ENCODE measurements at regions not wholly inside any gene's neighbourhood (a gene's known extent, or its start where the extent isn't known, plus 50 kb on each side); places are given as distances from the start of the nearest gene placed in this dataset.
A peak's percentile ranks its signal among the peaks of the same experiment; 100 is the strongest.

- no peak for DNase-seq
Measured at GRCh38 chr5:135217669-135218485, 181.2 kb downstream of the MACROH2A1 start.

GRCh38 chr5:135216471-135217343, 182.3 kb downstream of the MACROH2A1 start:
- no peak for DNase-seq

DNA sequence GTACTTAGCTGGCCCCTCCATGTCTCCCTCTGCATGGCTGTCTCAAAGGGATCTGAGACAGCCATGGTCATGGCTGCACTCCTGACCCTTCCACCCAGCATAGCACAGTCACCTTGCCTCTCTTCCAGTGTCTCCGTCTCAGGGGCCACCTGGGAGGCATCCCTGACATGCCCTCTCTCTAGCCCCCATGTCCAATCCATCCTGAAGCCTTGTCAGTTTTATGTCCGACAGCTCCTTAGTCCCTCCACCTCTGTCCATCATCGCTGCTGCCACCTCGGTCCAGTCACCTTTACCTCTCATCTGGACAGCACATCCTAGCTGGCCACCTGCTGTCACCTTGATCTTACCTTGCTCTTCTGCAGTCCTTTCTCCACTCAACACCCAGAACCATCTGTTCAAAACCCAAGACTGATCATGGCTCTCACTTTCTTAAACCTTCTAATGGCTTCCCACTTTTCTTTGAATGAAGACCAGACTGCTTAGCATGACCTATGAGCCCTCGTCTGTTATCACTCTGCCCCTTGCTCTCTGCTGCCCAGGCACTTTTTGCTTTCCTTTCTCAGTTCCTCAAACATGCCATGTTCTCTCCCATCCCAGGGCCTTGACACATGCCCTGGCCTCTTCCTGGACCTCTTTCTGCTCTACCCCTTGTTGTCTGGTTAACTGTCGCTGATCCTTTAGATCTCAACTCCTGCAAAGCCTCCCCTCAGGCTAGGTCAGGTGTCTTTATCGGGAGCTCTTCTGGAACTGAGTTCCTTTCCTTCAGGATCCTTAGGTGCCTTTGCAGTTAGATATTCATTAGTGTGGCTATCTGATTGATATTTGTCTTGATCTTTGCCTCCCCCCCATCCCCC, 181.8 kb upstream of the PITX1 start:
- DNase-seq, result peak; percentile 32 to 50 (median 46)

DNA sequence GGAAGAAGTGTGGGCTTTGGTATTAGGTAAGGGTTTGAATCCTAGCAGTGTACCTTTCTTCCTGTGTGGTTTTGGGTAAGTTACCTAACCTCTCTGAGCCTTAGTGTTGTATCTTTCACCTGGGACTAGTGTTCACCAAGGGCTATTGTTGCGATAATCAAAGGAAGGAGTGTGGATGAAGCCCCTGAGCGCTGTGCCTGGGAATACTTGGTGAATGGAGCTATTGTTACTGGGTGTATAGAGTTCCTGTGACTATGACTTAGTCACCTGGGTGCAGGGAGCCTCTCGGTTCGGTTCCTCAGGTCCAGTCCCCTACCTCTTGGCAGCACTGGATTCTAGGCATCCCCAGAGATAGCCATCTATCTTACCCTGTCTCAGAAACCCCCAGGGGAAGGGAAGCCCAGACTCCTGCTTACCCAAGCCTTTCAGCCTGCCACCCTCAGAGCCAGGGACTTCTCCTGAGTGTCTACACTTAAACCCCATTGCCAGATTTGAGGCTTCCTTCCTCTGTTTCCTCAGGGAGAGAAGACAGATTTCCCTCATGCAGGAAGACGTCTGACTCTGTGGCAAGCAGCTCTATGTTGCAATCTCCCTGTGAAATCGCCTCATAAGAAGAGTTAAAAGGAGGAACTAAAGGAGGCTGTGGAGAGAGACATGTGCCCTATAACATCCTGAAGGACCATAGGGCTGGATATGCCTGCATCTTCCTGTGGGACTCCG, 181.0 kb upstream of the PITX1 start:
- DNase-seq, result peak; percentile 84 to 93 (median 91)

DNA sequence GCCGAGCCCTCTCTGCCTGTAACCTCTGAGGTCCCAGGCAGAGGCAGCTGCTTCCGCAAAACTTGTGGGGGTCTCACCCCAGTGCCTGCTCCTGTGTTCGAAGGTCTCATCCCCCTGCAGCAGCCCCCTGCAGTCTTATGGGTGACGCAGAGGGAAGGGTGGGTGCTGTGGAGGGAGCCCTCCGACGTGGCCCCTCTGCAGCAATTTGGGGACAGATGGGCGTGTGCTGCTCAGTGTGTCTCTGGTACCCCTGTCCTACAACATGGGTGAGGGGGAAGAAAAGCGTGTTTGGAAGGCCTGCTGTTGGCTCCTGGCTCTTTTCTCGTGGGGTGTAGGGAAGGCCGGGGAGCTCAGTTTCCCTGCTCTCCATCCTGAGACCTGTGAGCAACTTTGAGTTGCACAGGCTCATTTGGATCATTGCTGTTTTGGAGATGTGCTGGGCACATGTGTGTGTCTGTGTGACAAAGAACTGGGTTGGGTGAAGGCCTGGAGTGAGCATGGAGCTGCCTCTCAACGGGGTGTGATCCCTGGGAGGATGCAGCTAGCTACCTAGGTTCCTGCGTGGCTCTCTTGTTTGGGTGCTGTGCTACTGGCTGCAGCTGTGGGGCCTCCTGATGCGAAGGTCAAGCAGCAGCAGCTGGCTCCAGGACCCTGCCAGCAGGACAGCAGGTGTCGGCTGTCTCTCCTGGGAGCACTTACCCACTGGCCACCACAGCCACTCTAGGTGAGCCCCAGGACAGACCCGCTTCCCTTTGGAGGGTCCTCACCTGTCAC, 179.6 kb upstream of the PITX1 start:
- DNase-seq, result no peak

GRCh38 chr5:135213027-135213386, 179.0 kb upstream of the PITX1 start:
- DNase-seq, result no peak

- DNase-seq, result no peak
Measured at GRCh38 chr5:135212361-135213026, 178.5 kb upstream of the PITX1 start.

DNA sequence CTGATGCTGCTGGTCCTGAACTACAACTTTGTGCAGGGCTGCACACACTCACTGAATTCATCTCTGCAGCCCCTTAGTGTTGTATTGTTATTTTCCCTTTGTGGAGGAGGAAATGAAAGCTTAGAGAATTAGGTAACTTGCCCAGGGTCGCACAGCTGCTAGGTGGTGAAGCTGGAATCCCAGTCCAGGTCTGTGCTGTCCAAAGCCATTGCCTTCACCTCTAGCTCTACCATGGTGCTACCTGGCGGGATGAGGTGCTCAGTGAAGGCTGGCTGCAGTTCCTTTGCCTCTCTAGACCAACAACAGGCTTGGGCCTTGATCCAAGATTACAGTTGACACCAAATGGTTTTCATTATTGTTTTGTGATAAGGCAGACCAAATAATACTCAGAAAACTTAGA, 177.8 kb upstream of the PITX1 start:
- DNase-seq, result no peak

GRCh38 chr5:135211083-135211790, 177.2 kb upstream of the PITX1 start:
- DNase-seq, result no peak

DNA sequence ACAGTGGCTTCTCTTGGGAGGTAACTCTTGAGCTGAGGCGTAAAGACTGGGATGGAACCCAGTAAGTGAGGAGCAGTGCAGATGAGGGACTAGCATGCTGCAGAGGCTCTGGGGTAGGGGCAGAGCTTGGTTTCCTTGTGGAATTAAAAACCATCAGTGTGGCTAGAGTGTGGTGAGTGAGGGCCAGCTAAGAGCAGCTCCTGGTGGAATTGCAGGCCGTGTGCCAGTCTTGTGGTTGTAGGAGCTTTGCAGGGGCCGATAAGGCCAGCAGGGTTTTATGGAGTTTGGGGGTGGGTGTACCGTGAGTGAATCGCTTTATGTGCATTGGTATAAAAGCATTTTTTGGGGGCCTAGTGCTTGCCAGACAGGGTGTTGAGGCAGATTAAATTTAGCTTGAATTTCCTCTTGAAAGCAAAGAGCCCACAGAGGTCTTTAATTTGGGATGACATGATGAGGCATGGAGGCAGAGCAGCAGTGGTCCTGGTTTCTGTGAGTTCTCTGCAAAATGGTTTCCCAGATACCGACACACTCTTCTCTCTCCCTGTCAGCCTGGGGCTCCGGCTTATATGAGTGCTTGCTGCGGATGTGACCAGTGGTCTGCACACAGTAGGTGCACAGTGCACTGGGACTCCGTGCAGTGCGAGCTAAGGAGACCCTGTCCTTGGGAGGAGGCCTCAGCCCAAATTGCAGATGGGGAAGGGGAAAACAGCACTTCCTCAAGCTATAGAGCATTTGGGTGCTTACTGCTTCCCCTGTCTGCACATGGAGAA, 176.4 kb upstream of the PITX1 start:
- DNase-seq, result no peak

DNA sequence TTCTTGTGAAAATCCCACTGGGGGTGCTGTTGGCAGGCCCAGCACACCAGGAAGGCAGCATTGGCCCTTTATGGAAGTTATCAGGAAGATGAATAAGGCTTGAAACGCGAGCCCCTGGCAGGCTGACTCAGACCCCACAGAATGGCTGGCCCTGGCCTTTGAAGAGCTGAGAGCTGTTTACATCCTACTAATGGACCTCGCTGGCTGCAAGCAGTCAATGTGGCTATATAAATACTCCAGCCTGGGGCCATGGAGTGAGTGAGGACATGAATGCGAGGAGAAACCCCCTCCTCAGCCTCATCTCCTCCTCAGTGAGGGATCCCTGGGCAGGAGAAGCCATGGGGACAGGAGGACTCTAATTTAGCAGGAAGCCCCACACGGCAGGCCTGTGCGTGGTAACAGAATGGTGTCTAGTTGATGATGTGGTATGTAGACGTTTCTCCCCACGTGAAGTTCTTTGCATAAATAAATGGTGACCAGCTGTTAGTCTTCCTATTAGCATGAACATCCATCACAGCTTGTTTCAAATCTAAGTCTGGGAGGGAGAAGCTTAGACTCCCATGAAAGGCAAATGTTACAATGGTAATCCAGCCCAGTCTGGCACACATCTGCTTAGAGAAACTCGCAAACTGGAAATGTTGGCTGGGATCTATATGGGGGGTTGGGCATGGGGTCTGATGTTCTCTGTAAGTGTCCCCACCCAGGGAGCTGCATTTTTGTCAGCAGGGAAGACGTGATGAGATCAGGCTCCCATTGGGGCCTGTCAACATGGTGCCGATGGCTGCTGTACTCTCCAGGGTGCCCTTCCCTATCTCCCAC, 175.1 kb upstream of the PITX1 start:
- peak; percentile 39 to 52 (median 44) for DNase-seq

DNA sequence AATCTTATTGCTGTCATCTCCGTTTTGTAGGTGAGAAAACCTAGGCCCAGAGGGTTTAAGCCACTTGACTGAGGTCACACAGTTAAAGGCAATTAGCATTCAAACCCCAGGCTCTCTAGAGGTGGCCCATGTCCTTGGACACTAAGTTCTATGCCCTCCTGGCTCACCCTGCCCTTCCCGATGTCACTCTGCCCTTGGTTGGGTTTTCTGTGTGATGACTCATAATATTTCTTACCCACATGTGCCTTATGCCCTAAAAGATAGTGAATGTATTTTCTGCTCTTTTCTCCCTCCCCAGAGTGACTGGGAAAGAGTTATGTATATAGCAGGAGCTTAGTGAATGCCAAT, 174.5 kb upstream of the PITX1 start:
- peak in 2 of 3 donors; percentile 41 to 46 for DNase-seq

DNA sequence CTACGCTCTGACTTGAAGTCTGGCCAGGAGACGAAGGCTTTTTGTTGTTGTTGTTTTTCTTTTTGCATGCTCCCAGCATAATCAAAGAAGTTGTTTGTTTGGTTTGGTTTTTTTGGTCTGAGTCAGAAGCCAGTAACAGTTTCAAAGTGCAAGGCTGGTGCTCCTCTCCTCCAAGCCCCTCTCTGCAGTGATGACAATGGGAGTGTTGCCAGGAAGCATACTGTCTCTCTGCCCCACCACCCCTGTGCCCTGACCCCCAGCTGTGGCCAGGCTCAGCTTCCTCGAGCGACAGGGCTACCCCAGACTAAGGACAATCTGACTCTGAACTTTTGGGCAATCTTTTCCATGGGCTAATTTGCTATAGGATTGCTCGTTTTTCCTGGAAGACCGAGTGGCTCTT, 173.8 kb upstream of the PITX1 start:
- DNase-seq, result no peak

GRCh38 chr5:135206862-135207261, 172.8 kb upstream of the PITX1 start:
- DNase-seq, result no peak

DNA sequence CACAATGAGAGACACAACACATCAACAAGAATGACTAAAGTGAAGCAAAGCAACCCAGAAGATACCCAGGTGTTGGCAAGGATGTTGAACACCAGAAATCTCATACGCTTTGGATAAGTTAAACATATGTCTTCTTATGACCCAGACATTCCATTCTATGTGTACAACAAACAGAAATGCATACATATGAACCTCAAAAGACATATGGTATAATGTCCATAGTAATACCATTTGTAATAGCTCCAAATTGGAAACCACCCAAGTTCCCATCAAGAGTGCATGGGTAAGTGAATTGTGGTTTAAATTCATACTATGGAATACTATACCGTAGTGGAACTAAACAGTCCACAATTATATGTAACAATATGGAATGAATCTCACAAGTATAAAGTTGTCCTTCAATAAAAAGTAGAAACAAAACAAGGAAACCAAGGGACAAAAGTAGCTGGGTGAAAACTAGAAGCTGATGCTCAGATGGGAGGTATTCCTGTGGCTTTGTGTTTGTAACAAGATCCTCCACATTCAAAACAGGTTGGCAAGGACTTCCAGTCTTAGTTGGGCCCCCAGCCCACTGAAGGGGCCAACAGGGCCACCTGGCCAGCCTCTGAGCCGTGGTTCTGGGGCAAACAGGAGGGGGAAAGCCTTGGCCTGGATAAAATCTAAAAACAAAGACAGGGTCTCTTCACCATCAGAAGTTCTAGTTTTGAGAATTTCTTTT, 171.8 kb upstream of the PITX1 start:
- no peak for DNase-seq

- DNase-seq, result peak; percentile 23 to 53 (median 32)
Measured at GRCh38 chr5:135204151-135204600, 170.1 kb upstream of the PITX1 start.

DNA sequence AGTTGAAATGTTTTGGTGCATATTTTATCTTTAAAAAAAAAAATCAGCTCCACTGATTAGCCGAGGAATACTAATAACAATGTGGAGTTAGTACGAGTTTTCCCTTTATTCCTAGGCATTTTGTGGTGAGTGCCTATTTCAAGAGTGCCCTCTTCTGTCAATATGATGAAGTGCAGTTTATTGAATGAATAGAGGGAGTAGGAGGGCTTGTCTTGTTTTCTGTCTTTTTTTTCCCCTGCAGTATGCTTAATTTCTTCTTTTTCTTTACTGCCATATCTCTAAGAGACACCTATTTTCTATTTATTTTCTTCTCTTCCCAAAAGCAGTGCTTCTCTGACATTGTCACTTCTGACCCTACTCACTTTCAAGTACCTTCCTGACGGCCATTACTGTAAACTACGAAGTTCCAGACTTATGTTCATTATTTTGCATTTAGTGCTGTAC, 169.6 kb upstream of the PITX1 start:
- peak; percentile 27 to 56 (median 40) for DNase-seq

- no peak for DNase-seq
Measured at GRCh38 chr5:135203019-135203418, 169.0 kb upstream of the PITX1 start.

All from suppressor macrophage treated with lipopolysaccharide for 1 hour (primary cell).